Gastrocnemius medialis (tissue), 4 donors: ENCODE measurements at regions not wholly inside any gene's neighbourhood (a gene's known extent, or its start where the extent isn't known, plus 50 kb on each side); places are given as distances from the start of the nearest gene placed in this dataset.

Experiments
- CTCF ChIP-seq, 5 experiments: fragments of 450-650 bp in 3 of 5; fragments of 200-600 bp in 2 of 5; sonication (generic) in 2 of 5; IDR thresholded peaks in 4 of 5; conservative IDR thresholded peaks in 1 of 5; 1 replicate in 4 of 5; 2 replicates in 1 of 5; pipeline ENCODE4 v1.5.1; 2016 to 2019; ENCODE audit warnings: antibody characterized with exemption in 5 of 5, mild to moderate bottlenecking in 3 of 5, moderate library complexity in 3 of 5
- POLR2A ChIP-seq, 2 donors: fragments of 450-650 bp; IDR thresholded peaks; one replicate each; pipeline ENCODE4 v1.6.1; 2017; ENCODE audit warnings: antibody characterized with exemption in 2 of 2, mild to moderate bottlenecking in 2 of 2, moderate library complexity in 2 of 2

GRCh38 chr12:19938031-19938430 lies 430.3 kb upstream of the PDE3A start:
- TF ChIP-seq CTCF (IDR thresholded peaks at IDR 0.05 in 4 of 5, conservative IDR thresholded peaks at IDR 0.05 in 1 of 5) (no peak), POLR2A (IDR thresholded peaks at IDR 0.05) (no peak)
